ENCODE measurements at regions not wholly inside any gene's neighbourhood (a gene's known extent, or its start where the extent isn't known, plus 50 kb on each side); places are given as distances from the start of the nearest gene placed in this dataset.

DNA sequence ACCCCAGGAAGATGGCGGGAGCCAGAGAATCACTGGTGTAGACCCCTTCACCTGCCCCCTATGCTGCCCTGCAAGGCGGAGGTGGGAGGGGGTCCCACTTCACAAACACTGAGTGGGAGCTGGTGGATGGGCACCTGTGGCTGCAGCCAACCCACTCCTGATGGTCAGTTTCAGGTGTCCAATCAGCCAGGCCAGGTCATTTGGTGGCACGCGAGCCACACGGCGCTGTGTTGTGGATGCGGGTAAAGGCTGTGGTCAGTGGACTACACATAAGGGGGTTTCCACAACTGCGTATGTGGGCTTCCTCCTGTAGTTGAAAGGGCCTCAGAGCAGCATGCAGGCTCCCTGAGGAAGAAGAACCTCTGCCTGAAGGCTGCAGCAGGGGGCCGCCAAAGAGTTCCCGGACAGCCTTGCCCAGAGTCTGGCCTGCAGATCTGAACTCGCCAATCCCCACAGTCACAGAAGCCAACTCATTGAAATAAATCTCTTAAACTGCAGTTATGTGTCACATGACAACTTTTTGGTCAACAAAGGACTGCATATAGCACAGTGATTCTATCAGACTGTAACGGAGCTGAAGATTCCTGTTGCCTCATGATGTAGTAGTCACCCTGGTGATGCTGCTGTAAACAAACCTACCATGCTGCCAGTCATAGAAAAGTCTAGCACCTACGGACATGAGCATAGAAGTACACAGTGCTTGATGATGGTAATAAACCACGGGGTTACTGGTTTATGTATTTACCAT lies 284.7 kb upstream of the IRX2 start:
- no peaks in the 10 kb centered on the region for H3K4me1 ChIP-seq
- H3K36me3 ChIP-seq = no peaks in the 10 kb centered on the region
- TF ChIP-seq EP300 (IDR thresholded peaks at IDR 0.05) (no peak), POLR2AphosphoS5 (IDR thresholded peaks at IDR 0.05) (no peak), POLR2A (IDR thresholded peaks at IDR 0.05) (no peak)
- TF ChIP-seq, protein P1, sequence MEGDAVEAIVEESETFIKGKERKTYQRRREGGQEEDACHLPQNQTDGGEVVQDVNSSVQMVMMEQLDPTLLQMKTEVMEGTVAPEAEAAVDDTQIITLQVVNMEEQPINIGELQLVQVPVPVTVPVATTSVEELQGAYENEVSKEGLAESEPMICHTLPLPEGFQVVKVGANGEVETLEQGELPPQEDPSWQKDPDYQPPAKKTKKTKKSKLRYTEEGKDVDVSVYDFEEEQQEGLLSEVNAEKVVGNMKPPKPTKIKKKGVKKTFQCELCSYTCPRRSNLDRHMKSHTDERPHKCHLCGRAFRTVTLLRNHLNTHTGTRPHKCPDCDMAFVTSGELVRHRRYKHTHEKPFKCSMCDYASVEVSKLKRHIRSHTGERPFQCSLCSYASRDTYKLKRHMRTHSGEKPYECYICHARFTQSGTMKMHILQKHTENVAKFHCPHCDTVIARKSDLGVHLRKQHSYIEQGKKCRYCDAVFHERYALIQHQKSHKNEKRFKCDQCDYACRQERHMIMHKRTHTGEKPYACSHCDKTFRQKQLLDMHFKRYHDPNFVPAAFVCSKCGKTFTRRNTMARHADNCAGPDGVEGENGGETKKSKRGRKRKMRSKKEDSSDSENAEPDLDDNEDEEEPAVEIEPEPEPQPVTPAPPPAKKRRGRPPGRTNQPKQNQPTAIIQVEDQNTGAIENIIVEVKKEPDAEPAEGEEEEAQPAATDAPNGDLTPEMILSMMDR (IDR thresholded peaks at IDR 0.05) = no peak
- 79 to 84% methylated on average over 14 of the region's 14 CpGs for WGBS, 2 donors
- intact Hi-C loops (cut with DNase I) = no loop called here
- no peak overlapping the region for H3K27ac ChIP-seq
- DNase-seq = no peak
- H3K4me3 ChIP-seq = no peak overlapping the region
- H3K9me3 ChIP-seq = no peaks in the 10 kb centered on the region
- no peaks in the 10 kb centered on the region for H3K27me3 ChIP-seq

DNA sequence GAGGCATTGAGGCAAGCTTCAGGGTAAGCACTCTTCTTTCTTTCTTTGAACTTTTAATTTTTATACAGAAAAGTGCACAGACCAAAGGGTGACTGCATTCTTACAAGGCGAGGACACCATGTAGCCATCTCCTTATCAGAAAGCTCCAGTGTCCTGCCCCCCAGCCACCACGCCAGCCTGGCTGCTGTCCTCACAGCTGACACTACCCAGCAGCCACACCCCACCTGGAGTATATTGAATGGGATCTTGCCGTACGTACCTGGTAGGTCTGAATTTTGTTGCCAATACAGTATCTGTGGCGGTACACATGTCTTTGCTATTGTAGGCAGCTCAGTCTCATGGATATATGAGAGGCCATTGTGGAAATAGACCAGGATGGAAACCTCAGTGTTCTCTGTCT lies 284.0 kb upstream of the IRX2 start:
- H3K9me3 ChIP-seq = no peaks in the 10 kb centered on the region
- intact Hi-C loops (cut with DNase I) = no loop called here
- no peak overlapping the region for H3K27ac ChIP-seq
- no peak overlapping the region for H3K4me3 ChIP-seq
- 88 to 89% methylated on average over 5 of the region's 5 CpGs for WGBS, 2 donors
- DNase-seq = no peak
- TF ChIP-seq POLR2AphosphoS5 (IDR thresholded peaks at IDR 0.05) = no peak
- TF ChIP-seq, protein P1 (IDR thresholded peaks at IDR 0.05) = no peak
- no peak for TF ChIP-seq POLR2A (IDR thresholded peaks at IDR 0.05)
- TF ChIP-seq EP300 (IDR thresholded peaks at IDR 0.05) = no peak
- H3K36me3 ChIP-seq = no peaks in the 10 kb centered on the region
- H3K4me1 ChIP-seq = no peaks in the 10 kb centered on the region
- H3K27me3 ChIP-seq = no peaks in the 10 kb centered on the region

DNA sequence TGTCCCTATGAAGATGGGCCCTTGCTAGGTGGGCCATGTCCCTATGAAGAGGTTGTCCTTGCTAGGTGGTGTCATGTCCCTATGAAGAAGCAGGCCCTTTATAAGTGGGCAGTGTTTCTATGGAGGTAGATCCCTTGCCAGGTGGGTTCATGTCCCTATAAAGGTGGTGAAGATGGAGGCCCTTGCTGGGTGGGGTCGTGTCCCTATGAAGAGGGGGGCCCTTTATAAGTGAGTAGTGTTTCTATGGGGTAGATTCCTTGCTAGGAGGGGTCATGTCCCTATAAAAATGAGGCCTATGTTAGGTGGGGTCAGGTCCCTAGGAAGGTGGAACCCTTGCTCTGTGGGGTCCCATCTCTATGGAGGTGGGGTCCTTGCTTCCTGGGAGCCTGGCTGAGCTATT lies 283.4 kb upstream of the IRX2 start:
- 20 to 42% methylated on average over 1 of the region's 1 CpG for WGBS, 2 donors
- Histone ChIP-seq H3K4me1 (no peaks in the 10 kb centered on the region), H3K4me3 (no peak overlapping the region), H3K36me3 (no peaks in the 10 kb centered on the region), H3K27ac (no peak overlapping the region), H3K27me3 (no peaks in the 10 kb centered on the region), H3K9me3 (no peaks in the 10 kb centered on the region)
- intact Hi-C loops (cut with DNase I) = no loop called here
- no peak for DNase-seq
- no peak for TF ChIP-seq POLR2A (IDR thresholded peaks at IDR 0.05)
- TF ChIP-seq POLR2AphosphoS5 (IDR thresholded peaks at IDR 0.05) = no peak
- TF ChIP-seq, protein P1 (IDR thresholded peaks at IDR 0.05) = no peak
- TF ChIP-seq EP300 (IDR thresholded peaks at IDR 0.05) = no peak

DNA sequence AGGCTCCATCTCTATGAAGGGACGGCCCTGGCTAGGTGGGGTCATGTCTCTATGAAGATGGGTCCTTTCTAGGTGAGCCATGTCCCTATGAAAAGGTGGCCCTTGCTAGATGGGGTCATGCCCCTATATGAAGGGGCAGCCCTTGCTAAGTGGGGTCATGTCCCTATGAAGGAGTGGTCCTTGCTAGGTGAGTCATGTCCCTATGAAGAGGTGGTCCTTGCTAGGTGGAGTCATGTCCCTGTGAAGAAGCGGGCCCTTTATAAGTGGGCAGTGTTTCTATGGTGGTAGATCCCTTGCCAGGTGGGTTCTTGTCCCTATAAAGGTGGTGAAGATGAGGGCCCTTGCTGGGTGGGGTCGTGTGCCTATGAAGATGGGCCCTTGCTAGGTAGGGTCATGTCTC lies 283.0 kb upstream of the IRX2 start:
- TF ChIP-seq POLR2AphosphoS5 (IDR thresholded peaks at IDR 0.05) = no peak
- no peak for TF ChIP-seq EP300 (IDR thresholded peaks at IDR 0.05)
- TF ChIP-seq, protein P1 (IDR thresholded peaks at IDR 0.05) = no peak
- TF ChIP-seq POLR2A (IDR thresholded peaks at IDR 0.05) = no peak
- H3K4me3 ChIP-seq = no peak overlapping the region
- 71 to 81% methylated on average over 3 of the region's 3 CpGs for WGBS, 2 donors
- intact Hi-C loops (cut with DNase I) = no loop called here
- no peaks in the 10 kb centered on the region for H3K9me3 ChIP-seq
- no peak overlapping the region for H3K27ac ChIP-seq
- no peaks in the 10 kb centered on the region for H3K27me3 ChIP-seq
- H3K4me1 ChIP-seq = no peaks in the 10 kb centered on the region
- no peak for DNase-seq
- H3K36me3 ChIP-seq = no peaks in the 10 kb centered on the region

Measured in sigmoid colon (tissue), 6 donors.